ENCODE measurements at regions not wholly inside any gene's neighbourhood (a gene's known extent, or its start where the extent isn't known, plus 50 kb on each side); places are given as distances from the start of the nearest gene placed in this dataset.

- no peak for DNase-seq
These were observed 50.8 kb upstream of the JAG1 start for GRCh38 chr20:10724449-10725173.

GRCh38 chr20:10728873-10729670, 55.3 kb upstream of the JAG1 start:
- DNase-seq: no peak

GRCh38 chr20:10729785-10730184, 56.0 kb upstream of the JAG1 start:
- no peak for DNase-seq

- DNase-seq: no peak
These were observed 56.9 kb upstream of the JAG1 start for GRCh38 chr20:10730629-10731183.

- DNase-seq: no peak
These were observed 57.6 kb upstream of the JAG1 start for GRCh38 chr20:10731190-10731965.

GRCh38 chr20:10733122-10733521, 59.3 kb upstream of the JAG1 start:
- DNase-seq: no peak

GRCh38 chr20:10735195-10735949, 61.6 kb upstream of the JAG1 start:
- DNase-seq: no peak

- DNase-seq: no peak
These were observed 65.3 kb upstream of the JAG1 start for GRCh38 chr20:10739134-10739533.

GRCh38 chr20:10739566-10739965, 65.8 kb upstream of the JAG1 start:
- no peak for DNase-seq

- no peak for DNase-seq
These were observed 67.3 kb upstream of the JAG1 start for GRCh38 chr20:10741060-10741459.

GRCh38 chr20:10745790-10746189, 72.0 kb upstream of the JAG1 start:
- DNase-seq: no peak

GRCh38 chr20:10747019-10747418, 73.2 kb upstream of the JAG1 start:
- DNase-seq: no peak

GRCh38 chr20:10749084-10749483, 75.3 kb upstream of the JAG1 start:
- no peak for DNase-seq

- no peak for DNase-seq
These were observed 78.4 kb upstream of the JAG1 start for GRCh38 chr20:10752206-10752605.

- no peak for DNase-seq
These were observed 81.0 kb upstream of the JAG1 start for GRCh38 chr20:10754824-10755223.

GRCh38 chr20:10758446-10758845, 84.6 kb upstream of the JAG1 start:
- DNase-seq: no peak

GRCh38 chr20:10761232-10761631, 87.4 kb upstream of the JAG1 start:
- DNase-seq: no peak

GRCh38 chr20:10761786-10762185, 88.0 kb upstream of the JAG1 start:
- peak; percentile 41 for DNase-seq

GRCh38 chr20:10762216-10762615, 88.4 kb upstream of the JAG1 start:
- no peak for DNase-seq

- DNase-seq: no peak
These were observed 89.3 kb upstream of the JAG1 start for GRCh38 chr20:10763112-10763511.

- DNase-seq: no peak
These were observed 95.9 kb upstream of the JAG1 start for GRCh38 chr20:10769700-10770099.

GRCh38 chr20:10770753-10771152, 97.0 kb upstream of the JAG1 start:
- DNase-seq: no peak

All from NCI-H2029 (cell line).